ENCODE measurements at regions not wholly inside any gene's neighbourhood (a gene's known extent, or its start where the extent isn't known, plus 50 kb on each side); places are given as distances from the start of the nearest gene placed in this dataset.

GRCh38 chr20:24350923-24351368, 118.5 kb upstream of the SYNDIG1 start:
- H3K4me3 ChIP-seq (ENCODE audit: low read depth, low read length): no peak overlapping the region
- no peak for DNase-seq (ENCODE audit: low read depth)

- no peak for DNase-seq (ENCODE audit: low read depth)
These were observed 127.6 kb upstream of the SYNDIG1 start for GRCh38 chr20:24341781-24342180.

GRCh38 chr20:24340933-24341332, 128.5 kb upstream of the SYNDIG1 start:
- no peak overlapping the region for H3K4me3 ChIP-seq (ENCODE audit: low read depth, low read length)
- no peak for DNase-seq (ENCODE audit: low read depth)

More at GRCh38 chr20:24341781-24342180, 127.6 kb upstream of the SYNDIG1 start:
- no peak overlapping the region for H3K4me3 ChIP-seq (ENCODE audit: low read depth, low read length)

- no peak overlapping the region for H3K4me3 ChIP-seq (ENCODE audit: low read depth, low read length)
- DNase-seq (ENCODE audit: low read depth): no peak
These were observed 130.2 kb upstream of the SYNDIG1 start for GRCh38 chr20:24339210-24339641.

GRCh38 chr20:24337551-24337950, 131.9 kb upstream of the SYNDIG1 start:
- no peak overlapping the region for H3K4me3 ChIP-seq (ENCODE audit: low read depth, low read length)
- no peak for DNase-seq (ENCODE audit: low read depth)

- DNase-seq (ENCODE audit: low read depth): peak; percentile 16
- H3K4me3 ChIP-seq (ENCODE audit: low read depth, low read length): no peak overlapping the region
These were observed 132.4 kb upstream of the SYNDIG1 start for GRCh38 chr20:24337069-24337468.

- no peak for DNase-seq (ENCODE audit: low read depth)
- H3K4me3 ChIP-seq (ENCODE audit: low read depth, low read length): no peak overlapping the region
These were observed 134.6 kb upstream of the SYNDIG1 start for GRCh38 chr20:24334830-24335229.

GRCh38 chr20:24332956-24333355, 136.5 kb upstream of the SYNDIG1 start:
- H3K4me3 ChIP-seq (ENCODE audit: low read depth, low read length): no peak overlapping the region
- DNase-seq (ENCODE audit: low read depth): no peak

- H3K4me3 ChIP-seq (ENCODE audit: low read depth, low read length): no peak overlapping the region
- no peak for DNase-seq (ENCODE audit: low read depth)
These were observed 137.5 kb upstream of the SYNDIG1 start for GRCh38 chr20:24331939-24332338.

- no peak overlapping the region for H3K4me3 ChIP-seq (ENCODE audit: low read depth, low read length)
- no peak for DNase-seq (ENCODE audit: low read depth)
These were observed 140.5 kb upstream of the SYNDIG1 start for GRCh38 chr20:24328901-24329300.

- H3K4me3 ChIP-seq (ENCODE audit: low read depth, low read length): no peak overlapping the region
- DNase-seq (ENCODE audit: low read depth): no peak
These were observed 147.5 kb upstream of the SYNDIG1 start for GRCh38 chr20:24321973-24322372.

GRCh38 chr20:24318569-24319352, 150.7 kb upstream of the SYNDIG1 start:
- no peak overlapping the region for H3K4me3 ChIP-seq (ENCODE audit: low read depth, low read length)
- no peak for DNase-seq (ENCODE audit: low read depth)

- DNase-seq (ENCODE audit: low read depth): no peak
- no peak overlapping the region for H3K4me3 ChIP-seq (ENCODE audit: low read depth, low read length)
These were observed 152.2 kb upstream of the SYNDIG1 start for GRCh38 chr20:24317224-24317623.

- H3K4me3 ChIP-seq (ENCODE audit: low read depth, low read length): no peak overlapping the region
- DNase-seq (ENCODE audit: low read depth): no peak
These were observed 152.7 kb upstream of the SYNDIG1 start for GRCh38 chr20:24316731-24317130.

GRCh38 chr20:24314053-24314452, 155.4 kb upstream of the SYNDIG1 start:
- no peak overlapping the region for H3K4me3 ChIP-seq (ENCODE audit: low read depth, low read length)
- no peak for DNase-seq (ENCODE audit: low read depth)

GRCh38 chr20:24309596-24309995, 159.8 kb upstream of the SYNDIG1 start:
- DNase-seq (ENCODE audit: low read depth): no peak
- no peak overlapping the region for H3K4me3 ChIP-seq (ENCODE audit: low read depth, low read length)

- no peak overlapping the region for H3K4me3 ChIP-seq (ENCODE audit: low read depth, low read length)
- DNase-seq (ENCODE audit: low read depth): no peak
These were observed 164.1 kb upstream of the SYNDIG1 start for GRCh38 chr20:24305371-24305770.

- DNase-seq (ENCODE audit: low read depth): no peak
- no peak overlapping the region for H3K4me3 ChIP-seq (ENCODE audit: low read depth, low read length)
These were observed 165.1 kb upstream of the SYNDIG1 start for GRCh38 chr20:24304291-24304690.

- H3K4me3 ChIP-seq (ENCODE audit: low read depth, low read length): no peak overlapping the region
- DNase-seq (ENCODE audit: low read depth): no peak
These were observed 165.8 kb upstream of the SYNDIG1 start for GRCh38 chr20:24303393-24304170.

GRCh38 chr20:24297993-24298392, 171.4 kb upstream of the SYNDIG1 start:
- H3K4me3 ChIP-seq (ENCODE audit: low read depth, low read length): no peak overlapping the region
- no peak for DNase-seq (ENCODE audit: low read depth)

Data from skeletal muscle cell (primary cell).